ENCODE measurements at regions not wholly inside any gene's neighbourhood (a gene's known extent, or its start where the extent isn't known, plus 50 kb on each side); places are given as distances from the start of the nearest gene placed in this dataset.
"Not testable (repeated sequence)": the region's sequence is repeated elsewhere in the genome, so short reads cannot be mapped to it uniquely, and the experiment has no call there.

DNA sequence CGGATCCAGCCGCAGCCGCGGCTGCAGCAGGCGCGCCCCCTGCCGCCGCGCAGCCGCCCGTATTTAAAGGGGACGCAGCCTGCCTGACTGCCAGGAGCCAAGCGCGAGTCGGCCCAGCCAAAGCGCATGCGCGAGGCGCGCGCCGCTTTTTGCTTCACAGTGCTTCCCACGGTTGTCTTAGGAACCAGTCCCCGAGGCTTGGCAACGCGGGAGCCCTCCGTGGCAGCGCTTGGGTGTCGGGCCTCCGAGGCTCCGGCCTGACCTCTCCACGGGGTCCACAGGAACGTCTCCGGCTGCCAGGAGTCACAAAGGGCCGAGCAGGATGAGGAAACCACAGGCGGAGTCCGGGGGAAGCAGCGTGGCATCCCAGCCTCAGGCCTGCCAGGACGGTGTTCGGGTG lies 689.3 kb downstream of the KCNJ18 start:
- not testable (repeated sequence) for TF ChIP-seq POLR2AphosphoS5 (IDR thresholded peaks at IDR 0.05; ENCODE audit: low read depth, low read length); TAF1 (IDR thresholded peaks at IDR 0.05; ENCODE audit: borderline replicate concordance, low read depth, low read length); POLR2A (IDR thresholded peaks at IDR 0.05; ENCODE audit: low read depth, low read length)
